ENCODE measurements at regions not wholly inside any gene's neighbourhood (a gene's known extent, or its start where the extent isn't known, plus 50 kb on each side); places are given as distances from the start of the nearest gene placed in this dataset.
"Not testable (repeated sequence)": the region's sequence is repeated elsewhere in the genome, so short reads cannot be mapped to it uniquely, and the experiment has no call there.

DNA sequence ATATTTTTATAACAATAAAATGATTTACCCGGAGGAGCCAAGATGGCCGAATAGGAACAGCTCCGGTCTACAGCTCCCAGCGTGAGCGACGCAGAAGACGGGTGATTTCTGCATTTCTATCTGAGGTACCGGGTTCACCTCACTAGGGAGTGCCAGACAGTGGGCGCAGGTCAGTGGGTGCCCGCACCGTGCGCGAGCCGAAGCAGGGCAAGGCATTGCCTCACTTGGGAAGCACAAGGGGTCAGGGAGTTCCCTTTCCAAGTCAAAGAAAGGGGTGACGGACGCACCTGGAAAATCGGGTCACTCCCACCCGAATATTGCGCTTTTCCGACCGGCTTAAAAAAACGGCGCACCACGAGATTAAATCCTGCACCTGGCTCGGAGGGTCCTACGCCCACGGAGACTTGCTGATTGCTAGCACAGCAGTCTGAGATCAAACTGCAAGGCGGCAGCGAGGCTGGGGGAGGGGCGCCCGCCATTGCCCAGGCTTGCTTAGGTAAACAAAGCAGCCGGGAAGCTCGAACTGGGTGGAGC is 53.3 kb upstream of the HECW1 start:
- TF ChIP-seq CTCF (IDR thresholded peaks at IDR 0.05; ENCODE audit: extremely low read depth in 1 of 2, insufficient read depth in 1 of 2, low read depth in 1 of 2, low read length in 2 of 2); POLR2A (IDR thresholded peaks at IDR 0.05; ENCODE audit: low read depth, low read length); POLR2AphosphoS5 (IDR thresholded peaks at IDR 0.05; ENCODE audit: insufficient read depth, low read depth, low read length); EZH2 (IDR thresholded peaks at IDR 0.05; ENCODE audit: borderline replicate concordance, low read depth, low read length, severe bottlenecking); MYC (IDR thresholded peaks at IDR 0.05; ENCODE audit: low read depth, low read length): not testable (repeated sequence)
- TF ChIP-seq, protein P1, sequence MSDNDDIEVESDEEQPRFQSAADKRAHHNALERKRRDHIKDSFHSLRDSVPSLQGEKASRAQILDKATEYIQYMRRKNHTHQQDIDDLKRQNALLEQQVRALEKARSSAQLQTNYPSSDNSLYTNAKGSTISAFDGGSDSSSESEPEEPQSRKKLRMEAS (IDR thresholded peaks at IDR 0.05; ENCODE audit: insufficient read depth, insufficient read length): not testable (repeated sequence)

Measured in endothelial cell of umbilical vein (primary cell).